ENCODE measurements at regions not wholly inside any gene's neighbourhood (a gene's known extent, or its start where the extent isn't known, plus 50 kb on each side); places are given as distances from the start of the nearest gene placed in this dataset.
A peak's percentile ranks its signal among the peaks of the same experiment; 100 is the strongest.
"Not testable (repeated sequence)": the region's sequence is repeated elsewhere in the genome, so short reads cannot be mapped to it uniquely, and the experiment has no call there.

DNA sequence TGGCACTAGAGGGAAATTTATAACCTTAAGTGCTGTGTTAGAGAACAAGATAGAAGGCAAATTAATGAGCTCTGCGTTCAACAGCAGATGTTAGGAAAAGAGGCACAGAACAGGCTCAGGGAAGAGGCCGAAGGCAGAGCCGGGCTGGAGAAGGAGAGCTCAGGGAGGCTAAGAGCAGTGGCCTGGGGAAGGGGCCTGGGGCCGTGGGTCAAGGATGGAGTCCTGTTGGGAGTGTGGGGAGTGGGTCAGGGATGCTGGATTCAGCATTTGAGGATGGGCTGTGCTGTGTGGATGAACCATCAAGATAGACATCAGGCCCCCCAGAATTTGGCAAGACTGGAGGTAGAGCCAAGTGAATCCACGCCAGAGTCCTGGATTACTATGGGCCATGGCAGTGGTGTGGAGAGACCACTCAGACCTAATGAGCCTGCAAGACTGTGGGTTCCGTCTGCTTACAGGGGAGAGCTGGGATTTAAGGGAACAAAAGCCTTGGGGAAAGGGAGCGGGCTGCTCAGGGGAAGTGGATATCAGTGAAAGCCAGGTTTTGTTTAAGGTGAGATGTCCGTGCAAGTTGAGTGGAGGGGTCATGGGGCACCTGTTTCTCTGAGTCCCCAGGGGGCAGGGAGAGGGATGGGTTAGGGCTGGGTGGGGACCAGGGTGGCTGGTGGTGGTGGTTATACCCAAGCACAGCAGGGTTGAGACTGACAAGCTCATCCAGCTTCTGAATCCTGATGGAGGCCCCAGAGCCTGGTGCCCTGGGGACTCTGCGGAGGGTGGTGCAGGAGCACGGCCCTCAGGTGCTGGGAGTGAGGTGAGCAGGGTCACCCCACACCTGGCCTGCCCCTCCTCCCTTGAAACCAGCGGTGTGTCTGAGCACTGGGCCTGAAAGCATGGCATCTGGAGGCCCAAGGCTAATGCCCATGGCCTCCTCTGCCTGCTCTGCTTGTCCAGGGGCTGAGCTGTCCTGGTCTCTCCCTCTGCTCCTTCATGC is 101.7 kb downstream of the BMS1 start:
- no peak for DNase-seq

GRCh38 chr10:42885491-42886270 is 103.1 kb downstream of the BMS1 start:
- no peak for DNase-seq

DNA sequence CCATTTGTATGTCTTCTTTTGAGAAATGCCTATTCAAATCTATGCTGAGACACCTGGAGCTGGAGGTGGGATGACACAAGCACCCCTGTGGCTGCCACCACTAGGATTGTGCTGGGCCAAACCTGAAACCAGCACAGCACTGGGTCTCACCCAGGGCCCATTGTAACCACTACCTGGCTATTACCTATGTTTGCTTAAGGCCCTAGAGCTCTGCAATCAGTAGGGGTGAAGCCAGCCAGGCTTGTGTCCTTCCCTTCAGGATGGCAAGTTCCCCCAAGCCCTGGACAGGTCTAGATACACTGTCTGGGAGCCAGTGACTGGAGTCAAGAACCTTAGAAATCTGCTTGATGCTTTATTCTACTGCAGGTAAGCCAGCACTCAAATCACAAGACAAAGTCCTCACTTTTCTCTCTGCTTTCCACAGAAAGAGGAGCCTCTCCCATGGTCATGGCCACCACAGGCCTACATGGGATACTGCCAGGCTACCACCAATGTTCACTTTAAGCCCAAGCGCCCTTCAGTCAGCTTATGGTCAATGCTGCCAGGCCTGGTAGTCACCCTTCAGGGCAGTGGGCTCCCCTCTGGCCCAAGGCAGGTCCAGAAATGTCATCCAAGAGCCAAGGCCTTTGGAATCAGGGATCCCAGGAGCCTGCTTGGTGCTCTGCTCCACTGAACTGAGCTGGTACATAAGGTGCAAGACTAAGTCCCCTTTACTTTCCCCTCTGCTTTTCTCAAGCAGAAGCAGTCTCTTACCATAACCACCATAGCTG is 105.3 kb downstream of the BMS1 start:
- DNase-seq, result no peak

- DNase-seq, result peak; percentile 0
Observed at GRCh38 chr10:42888504-42889095, 106.0 kb downstream of the BMS1 start.

DNA sequence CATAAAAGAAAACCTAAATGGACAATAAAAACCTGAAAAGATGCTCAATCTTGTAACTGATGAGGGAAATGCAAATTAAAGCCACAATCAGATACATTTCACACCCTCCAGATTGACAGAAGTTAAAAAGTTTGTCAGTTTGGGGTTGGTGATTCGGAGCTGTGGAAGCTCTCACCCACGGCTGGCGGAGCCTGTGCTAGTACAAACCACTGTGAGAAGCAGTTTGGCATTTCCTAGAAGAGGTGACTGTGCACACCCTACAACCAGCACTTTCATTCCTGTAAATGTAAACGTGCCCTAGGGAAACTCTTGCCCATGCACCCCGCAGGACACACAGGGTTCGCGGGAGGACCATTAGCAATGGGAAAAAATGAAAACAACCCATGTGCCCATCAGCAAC is 114.1 kb downstream of the BMS1 start:
- DNase-seq, result no peak

DNA sequence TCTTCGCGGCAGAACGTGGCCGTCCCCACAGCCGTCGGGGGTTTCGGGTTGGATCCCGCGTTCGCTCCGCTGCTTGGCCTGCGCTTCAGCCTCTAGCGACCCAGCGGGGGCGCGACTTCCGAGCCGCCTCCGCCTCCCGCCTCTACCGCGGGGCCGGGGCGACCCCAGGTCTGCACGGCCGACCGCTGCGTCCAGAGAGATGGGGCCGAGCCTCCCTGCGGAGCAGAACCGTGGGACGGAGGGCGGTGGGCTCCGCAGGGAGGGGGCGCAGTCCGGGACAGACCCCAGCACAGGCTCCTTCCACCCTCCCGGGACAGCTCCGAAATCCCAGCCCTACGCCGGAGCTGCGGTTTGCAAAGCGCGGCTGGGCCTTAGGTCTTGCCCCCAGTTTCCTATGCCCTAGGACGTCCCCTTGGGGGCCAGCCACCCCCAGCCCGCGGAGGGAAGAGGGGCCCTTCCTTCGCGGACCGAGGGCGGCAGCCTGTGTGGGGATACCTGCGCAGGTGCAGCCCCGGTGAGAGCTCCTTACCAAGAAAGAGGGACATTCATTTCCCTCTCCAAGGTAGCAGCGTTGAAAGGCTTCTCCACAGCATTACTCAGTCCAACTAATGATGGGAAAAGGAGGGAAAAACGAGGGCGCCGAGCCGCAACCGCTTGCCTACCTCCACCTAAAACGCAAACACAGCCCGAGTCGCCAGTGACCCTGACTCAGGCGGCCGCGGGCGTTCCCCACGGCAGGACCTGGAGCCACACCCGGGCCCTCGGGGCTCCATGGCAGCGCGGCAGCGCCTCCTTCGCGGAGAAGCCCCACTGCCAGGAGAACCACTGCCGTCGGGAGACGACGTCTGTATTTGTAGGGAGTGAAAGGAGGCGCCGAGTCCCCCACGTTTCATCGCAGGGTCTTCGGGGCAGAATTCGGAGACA is 115.7 kb downstream of the BMS1 start:
- DNase-seq, result no peak

DNA sequence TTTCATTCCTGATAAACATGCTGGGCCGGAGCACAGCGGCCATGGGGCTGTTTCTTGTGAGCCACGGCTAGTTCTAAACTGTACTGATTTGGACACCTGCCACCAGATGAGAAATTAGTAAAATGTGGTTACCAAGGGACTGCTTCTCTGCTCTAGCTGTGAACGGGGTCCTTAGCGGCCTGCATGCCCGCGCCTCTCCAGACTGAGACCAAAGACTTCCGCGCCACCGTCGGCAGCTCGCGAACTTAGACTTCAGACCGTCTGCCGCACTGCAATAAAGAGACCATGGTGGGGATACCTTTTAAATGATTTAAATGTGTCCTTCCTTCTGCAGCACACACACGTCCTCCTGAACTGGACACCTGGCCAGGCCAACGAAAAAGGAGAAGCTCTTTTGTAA is 116.4 kb downstream of the BMS1 start:
- no peak for DNase-seq

- not testable (repeated sequence) for DNase-seq
Observed at GRCh38 chr10:42900346-42900745, 117.8 kb downstream of the BMS1 start.

DNA sequence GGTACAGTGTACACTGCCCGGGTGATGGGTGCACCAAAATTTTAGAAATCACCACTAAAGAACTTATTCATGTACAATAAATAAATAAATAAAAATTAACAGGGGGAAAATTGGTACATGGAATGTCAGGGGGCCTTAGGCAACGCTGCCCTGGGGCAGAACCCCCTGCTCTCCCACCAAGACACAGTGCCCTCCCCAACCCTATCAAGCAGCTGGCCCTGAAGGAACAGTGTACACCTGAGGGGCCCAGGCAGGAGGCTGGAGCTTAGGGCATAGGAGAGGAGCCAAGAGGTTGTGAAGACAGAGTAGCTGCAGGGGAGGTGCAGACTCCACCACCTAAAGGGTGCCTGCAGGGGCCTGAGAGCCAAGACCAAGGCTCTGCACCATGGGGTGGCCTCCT is 128.8 kb downstream of the BMS1 start:
- no peak for DNase-seq

DNA sequence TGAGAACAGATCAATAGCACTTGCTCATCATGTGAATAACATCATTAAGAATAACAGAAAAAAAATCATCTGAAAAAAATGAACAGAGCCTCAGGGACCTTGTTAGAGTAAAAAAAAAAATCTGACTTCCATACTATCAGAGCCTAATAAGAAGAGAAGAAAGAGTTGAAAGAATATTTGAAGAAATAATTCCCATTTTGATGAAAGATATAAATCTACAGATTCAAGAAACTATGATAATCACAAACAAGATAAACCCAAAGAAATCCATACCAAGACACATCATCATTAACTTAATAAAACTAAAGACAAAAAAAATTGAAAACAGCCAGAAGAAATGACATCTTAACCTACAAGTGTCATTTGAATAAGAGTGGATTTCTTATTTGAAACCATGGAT is 134.4 kb downstream of the BMS1 start:
- DNase-seq, result no peak

DNA sequence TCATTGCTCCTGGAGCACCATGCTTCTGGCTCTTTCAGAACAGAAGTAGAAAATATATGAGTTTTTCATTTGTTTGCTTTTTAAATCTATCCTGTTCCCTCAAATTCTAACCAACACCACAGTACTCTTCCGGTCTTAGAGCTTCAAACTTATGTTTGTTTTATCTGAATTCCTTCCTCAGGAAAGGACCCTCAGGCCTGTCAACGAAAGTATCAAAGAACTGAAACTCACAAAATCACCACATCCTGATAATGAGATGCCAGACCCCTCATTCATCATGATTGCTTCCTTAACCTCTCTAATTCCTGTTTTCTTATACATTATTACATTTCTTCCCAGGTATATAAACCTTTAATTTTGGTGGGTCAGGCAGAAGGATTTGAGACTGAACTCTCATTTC is 135.2 kb downstream of the BMS1 start:
- no peak for DNase-seq

- DNase-seq, result no peak
Observed at GRCh38 chr10:42921951-42922350, 139.4 kb downstream of the BMS1 start.

DNA sequence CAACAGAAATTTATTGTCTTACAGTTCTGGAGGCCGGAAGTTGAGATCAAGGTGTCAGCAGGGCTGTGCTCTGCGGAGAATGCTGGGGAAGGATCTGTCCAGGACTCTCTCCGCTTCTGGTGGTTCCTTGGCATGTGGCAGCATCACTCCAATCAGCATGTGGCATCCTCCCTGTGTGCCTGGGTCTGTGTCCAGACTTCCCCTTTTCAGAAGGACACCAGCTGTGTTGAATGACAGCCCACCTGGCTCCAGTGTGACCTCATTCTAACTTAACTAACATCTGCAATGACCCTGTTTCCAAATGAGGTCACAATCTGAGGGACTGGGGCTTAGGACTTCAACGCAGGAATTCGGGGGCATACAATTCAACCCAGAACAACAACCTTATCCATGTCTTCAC is 141.9 kb downstream of the BMS1 start:
- no peak for DNase-seq

GRCh38 chr10:42926843-42927242 is 144.2 kb downstream of the BMS1 start:
- DNase-seq, result peak; percentile 3

DNA sequence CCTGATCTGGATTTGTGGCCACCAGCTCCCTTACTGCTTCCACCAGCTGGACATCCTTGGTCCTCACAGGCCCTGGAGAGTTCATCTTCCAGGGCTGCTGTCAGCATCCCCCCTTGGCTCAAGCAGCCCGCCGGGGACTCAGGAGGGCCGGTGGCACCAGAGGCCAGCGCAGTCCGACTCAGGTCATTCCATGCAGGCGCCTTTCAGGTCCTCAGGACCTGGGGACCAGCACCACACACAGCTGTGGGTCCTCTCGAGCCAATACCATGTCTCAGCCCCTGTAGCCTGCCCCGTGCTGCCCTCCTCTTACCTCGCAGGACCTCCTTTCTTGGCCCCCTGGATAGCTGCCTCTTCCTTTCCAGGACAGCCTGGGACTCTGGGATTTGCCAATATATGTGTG is 145.5 kb downstream of the BMS1 start:
- no peak for DNase-seq

DNA sequence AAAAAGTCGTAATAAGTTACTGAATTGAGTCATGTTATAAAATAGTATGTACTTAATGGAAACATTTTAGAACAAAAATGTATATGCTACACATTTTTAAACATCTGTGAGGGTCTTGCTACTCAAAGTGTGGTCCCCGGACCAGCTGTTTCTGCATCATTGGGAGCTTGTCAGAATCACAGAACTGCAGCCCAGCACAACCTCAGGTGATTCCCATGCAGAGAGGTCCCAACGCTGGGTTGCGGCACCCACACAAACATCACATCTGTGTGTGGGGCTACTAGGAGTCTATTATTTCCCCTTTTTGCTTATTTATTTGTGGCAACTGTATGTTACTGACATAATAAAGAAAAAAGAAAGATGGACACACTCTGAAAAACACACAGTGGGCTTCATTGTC is 146.6 kb downstream of the BMS1 start:
- no peak for DNase-seq

DNA sequence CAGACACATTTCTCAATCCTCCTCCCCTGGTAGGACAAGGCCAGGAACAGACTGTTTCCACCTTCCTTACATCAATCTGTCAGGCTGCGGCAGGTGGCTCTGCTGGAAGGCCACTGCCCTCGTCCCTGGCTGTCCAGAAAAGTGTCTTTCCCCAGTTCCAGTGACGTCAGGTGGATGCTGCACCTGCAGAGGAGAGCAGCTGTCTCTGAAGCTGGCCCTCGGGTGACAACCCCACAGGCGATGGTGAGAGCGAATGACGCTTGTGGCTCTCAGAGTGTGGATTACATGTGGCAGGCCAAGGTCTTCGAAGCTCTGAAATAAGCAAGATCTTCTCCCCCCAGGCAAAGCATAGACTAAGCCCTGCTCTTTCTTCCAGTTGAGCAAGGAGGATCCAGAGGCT is 146.9 kb upstream of the RET start:
- no peak for DNase-seq

- no peak for DNase-seq
Observed at GRCh38 chr10:42930516-42931192, 146.2 kb upstream of the RET start.

- no peak for DNase-seq
Observed at GRCh38 chr10:42932116-42932515, 144.8 kb upstream of the RET start.

- DNase-seq, result no peak
Observed at GRCh38 chr10:42932735-42933447, 144.0 kb upstream of the RET start.

Data from NCI-H2171 treated with DMSO at 0.1 percent for 48 hours (cell line).